PC-3 (cell line): ENCODE measurements at regions not wholly inside any gene's neighbourhood (a gene's known extent, or its start where the extent isn't known, plus 50 kb on each side); places are given as distances from the start of the nearest gene placed in this dataset.

Source experiments
- ATAC-seq: fragments of 200-7000 bp; cut with Tn5 transposase; 2 replicates; pipeline ENCODE4 v1.9.1; 2020; ENCODE audit warnings: mild to moderate bottlenecking, moderate library complexity
- BruUV-seq: library from RNA; stranded (reverse); fragments of 400-500 nt; replicated peaks from 2 replicates; lab custom pipeline; 2021; lab: Mats Ljungman, UMichigan
- CTCF ChIA-PET: fragments of 300-600 bp; sonication (Branson Sonifier 250); formaldehyde crosslinking; loops from one replicate; lab custom pipeline; 2022; ENCODE audit warnings: antibody characterized with exemption; lab: Charles Lee
- POLR2A ChIA-PET: fragments of 300-600 bp; sonication (Branson Sonifier 250); formaldehyde crosslinking; loops from one replicate; lab custom pipeline; 2022; ENCODE audit warnings: antibody characterized with exemption; ENCODE audit not compliant: unreplicated experiment; lab: Charles Lee
- DNase-seq: peaks from one replicate; pipeline ENCODE4 v3.0.0-alpha.2; 2015
- H2AFZ ChIP-seq: fragments of 300-600 bp; sonication (generic); 2 replicates; pipeline ENCODE4 v1.6.0; 2016; ENCODE audit warnings: antibody characterized with exemption, low read length
- H3F3A ChIP-seq: fragments of 300-600 bp; sonication (generic); one replicate; pipeline ENCODE4 v1.6.0; 2017; ENCODE audit warnings: antibody characterized with exemption, low read length, control low read depth, mild to moderate bottlenecking; ENCODE audit not compliant: unreplicated experiment
- H3K27ac ChIP-seq: fragments of 300-600 bp; sonication (generic); 2 replicates; pipeline ENCODE4 v1.5.1; 2016; ENCODE audit warnings: mild to moderate bottlenecking, low read length
- H3K27me3 ChIP-seq: fragments of 300-600 bp; sonication (generic); 2 replicates; pipeline ENCODE4 v1.6.1; 2016; ENCODE audit warnings: low read length, mixed read lengths
- H3K36me3 ChIP-seq: fragments of 300-600 bp; sonication (generic); 2 replicates; pipeline ENCODE4 v1.6.1; 2016; ENCODE audit warnings: low read depth, mixed run types, low read length, mixed read lengths
- H3K4me1 ChIP-seq: fragments of 300-600 bp; sonication (generic); 2 replicates; pipeline ENCODE4 v1.5.1; 2016; ENCODE audit warnings: low read length; ENCODE audit not compliant: insufficient read depth
- H3K4me2 ChIP-seq: fragments of 300-600 bp; sonication (generic); 2 replicates; pipeline ENCODE4 v1.6.0; 2016; ENCODE audit warnings: low read length
- H3K4me3 ChIP-seq: fragments of 300-600 bp; sonication (generic); 2 replicates; pipeline ENCODE4 v1.5.1; 2016; ENCODE audit warnings: mild to moderate bottlenecking, low read length, mixed read lengths
- H3K79me2 ChIP-seq: fragments of 300-600 bp; sonication (generic); 2 replicates; pipeline ENCODE4 v1.6.1; 2017; ENCODE audit warnings: low read length, mixed read lengths
- H3K9ac ChIP-seq: fragments of 300-600 bp; sonication (generic); 2 replicates; pipeline ENCODE4 v1.6.0; 2016; ENCODE audit warnings: mild to moderate bottlenecking, low read length
- H3K9me2 ChIP-seq: fragments of 300-600 bp; sonication (generic); replicated peaks from 2 replicates; pipeline ENCODE4 v1.6.1; 2016; ENCODE audit warnings: mixed run types, low read length, mixed read lengths
- H3K9me3 ChIP-seq: fragments of 300-600 bp; sonication (generic); 2 replicates; pipeline ENCODE4 v1.6.1; 2016; ENCODE audit warnings: low read length, mixed read lengths
- H4K20me1 ChIP-seq: fragments of 300-600 bp; sonication (generic); 2 replicates; pipeline ENCODE4 v1.6.1; 2016; ENCODE audit warnings: low read length, mixed read lengths
- EZH2 ChIP-seq: fragments of 300-600 bp; sonication (generic); IDR thresholded peaks from one replicate; pipeline ENCODE4 v1.6.1; 2017; ENCODE audit warnings: antibody characterized with exemption, mild to moderate bottlenecking, low read length; ENCODE audit not compliant: unreplicated experiment
- EZH2phosphoT487 ChIP-seq: fragments of 300-600 bp; sonication (generic); IDR thresholded peaks from 2 replicates; pipeline ENCODE4 v1.6.1; 2018; ENCODE audit warnings: mild to moderate bottlenecking, antibody characterized with exemption, low read length, borderline replicate concordance
- intact Hi-C: fragments of 100-400 bp; cut with micrococcal nuclease; formaldehyde crosslinking; loops from 2 replicates; pipeline ENCODE4 v1.9.0; 2023
- TF ChIP-seq, protein P1 (sequence below): fragments of 300-600 bp; sonication (generic); conservative IDR thresholded peaks from 2 replicates; pipeline ENCODE4 v1.5.1; 2017; ENCODE audit warnings: antibody characterized with exemption, low read depth, mild to moderate bottlenecking, low read length

DNA sequence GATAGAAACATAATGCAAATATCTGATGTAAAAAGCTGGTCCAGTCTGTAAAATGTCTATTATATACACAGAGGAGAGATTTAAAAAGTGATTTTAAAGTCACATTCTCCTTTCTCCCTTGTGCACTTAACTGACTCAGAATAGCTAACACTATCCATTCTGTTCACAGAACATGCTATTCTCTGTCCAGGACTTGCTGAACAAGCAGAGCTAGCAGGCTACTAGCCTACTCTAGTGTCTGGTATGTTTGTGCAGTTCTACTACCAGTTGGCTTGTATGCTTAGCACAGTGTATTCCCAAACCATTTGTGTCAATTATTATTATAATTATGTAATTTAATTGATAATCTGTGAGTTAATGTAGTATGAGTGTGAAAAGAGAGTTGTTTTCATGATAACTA, 161.7 kb upstream of the NUDT12 start:
- Histone ChIP-seq H3K9me3 (peaks cover 13% of the 10 kb centered on the region; the same call in 1 of the 2 replicates), H3K9ac (no peak overlapping the region), H3K4me1 (no peaks in the 10 kb centered on the region), H3K4me3 (no peak overlapping the region), H3K9me2 (no peaks in the 10 kb centered on the region), H3K27ac (no peak overlapping the region), H3K4me2 (no peak overlapping the region), H3K79me2 (no peaks in the 10 kb centered on the region), H4K20me1 (no peaks in the 10 kb centered on the region), H2AFZ (no peak overlapping the region), H3K27me3 (no peaks in the 10 kb centered on the region), H3F3A (no peaks in the 10 kb centered on the region), H3K36me3 (peaks cover 5% of the 10 kb centered on the region; the same call in 1 of the 2 replicates)
- intact Hi-C loops, result no loop called here
- DNase-seq (no peak), ATAC-seq (no peak)
- no TSS peak for BruUV-seq
- ChIA-PET CTCF (no interaction called here), POLR2A (no interaction called here)
- TF ChIP-seq EZH2phosphoT487 (no peak), EZH2 (no peak)
- TF ChIP-seq, protein P1, sequence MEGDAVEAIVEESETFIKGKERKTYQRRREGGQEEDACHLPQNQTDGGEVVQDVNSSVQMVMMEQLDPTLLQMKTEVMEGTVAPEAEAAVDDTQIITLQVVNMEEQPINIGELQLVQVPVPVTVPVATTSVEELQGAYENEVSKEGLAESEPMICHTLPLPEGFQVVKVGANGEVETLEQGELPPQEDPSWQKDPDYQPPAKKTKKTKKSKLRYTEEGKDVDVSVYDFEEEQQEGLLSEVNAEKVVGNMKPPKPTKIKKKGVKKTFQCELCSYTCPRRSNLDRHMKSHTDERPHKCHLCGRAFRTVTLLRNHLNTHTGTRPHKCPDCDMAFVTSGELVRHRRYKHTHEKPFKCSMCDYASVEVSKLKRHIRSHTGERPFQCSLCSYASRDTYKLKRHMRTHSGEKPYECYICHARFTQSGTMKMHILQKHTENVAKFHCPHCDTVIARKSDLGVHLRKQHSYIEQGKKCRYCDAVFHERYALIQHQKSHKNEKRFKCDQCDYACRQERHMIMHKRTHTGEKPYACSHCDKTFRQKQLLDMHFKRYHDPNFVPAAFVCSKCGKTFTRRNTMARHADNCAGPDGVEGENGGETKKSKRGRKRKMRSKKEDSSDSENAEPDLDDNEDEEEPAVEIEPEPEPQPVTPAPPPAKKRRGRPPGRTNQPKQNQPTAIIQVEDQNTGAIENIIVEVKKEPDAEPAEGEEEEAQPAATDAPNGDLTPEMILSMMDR, result no peak

GRCh38 chr5:103721183-103721582, 158.6 kb upstream of the NUDT12 start:
- POLR2A ChIA-PET, result no interaction called here
- Histone ChIP-seq H2AFZ (no peak overlapping the region), H3F3A (no peaks in the 10 kb centered on the region), H3K36me3 (peaks cover 5% of the 10 kb centered on the region; the same call in 1 of the 2 replicates), H3K9ac (no peak overlapping the region), H3K9me3 (peaks cover 13% of the 10 kb centered on the region; the same call in 1 of the 2 replicates), H3K9me2 (no peaks in the 10 kb centered on the region), H3K27ac (no peak overlapping the region), H3K4me1 (no peaks in the 10 kb centered on the region), H3K79me2 (no peaks in the 10 kb centered on the region), H3K27me3 (no peaks in the 10 kb centered on the region), H4K20me1 (no peaks in the 10 kb centered on the region), H3K4me3 (no peak overlapping the region), H3K4me2 (no peak overlapping the region)
- ATAC-seq, result no peak
- CTCF ChIA-PET, result no interaction called here
- no peak for TF ChIP-seq EZH2phosphoT487
- intact Hi-C loops, result no loop called here
- BruUV-seq, result no TSS peak
- DNase-seq, result no peak

- intact Hi-C loops, result no loop called here
- ChIA-PET CTCF (no interaction called here), POLR2A (no interaction called here)
- no peak overlapping the region for H3K9ac ChIP-seq
- TF ChIP-seq EZH2, result no peak
- TF ChIP-seq EZH2phosphoT487, result no peak
- TF ChIP-seq, protein P1, result no peak
- H3K4me1 ChIP-seq, result no peaks in the 10 kb centered on the region
- H3K79me2 ChIP-seq, result no peaks in the 10 kb centered on the region
- no peak overlapping the region for H3K4me2 ChIP-seq
- BruUV-seq, result no TSS peak
- no peak overlapping the region for H3K4me3 ChIP-seq
- peaks cover 5% of the 10 kb centered on the region; the same call in 1 of the 2 replicates for H3K36me3 ChIP-seq
- DNase-seq, result no peak
- no peaks in the 10 kb centered on the region for H4K20me1 ChIP-seq
- no peaks in the 10 kb centered on the region for H3F3A ChIP-seq
- H3K27ac ChIP-seq, result no peak overlapping the region
- peaks cover 13% of the 10 kb centered on the region; the same call in 1 of the 2 replicates for H3K9me3 ChIP-seq
- no peaks in the 10 kb centered on the region for H3K27me3 ChIP-seq
- H3K9me2 ChIP-seq, result no peaks in the 10 kb centered on the region
- no peak overlapping the region for H2AFZ ChIP-seq
- ATAC-seq, result no peak
Observed at GRCh38 chr5:103718108-103718507, 155.5 kb upstream of the NUDT12 start.
